HepG2 (cell line): ENCODE measurements at regions not wholly inside any gene's neighbourhood (a gene's known extent, or its start where the extent isn't known, plus 50 kb on each side); places are given as distances from the start of the nearest gene placed in this dataset.

Source experiments
- ATAC-seq: fragments of 200-7000 bp; cut with Tn5 transposase; 3 replicates; pipeline ENCODE4 v1.9.1; 2020; ENCODE audit warnings: mild to moderate bottlenecking, moderate library complexity
- BruUV-seq: library from RNA; stranded (reverse); fragments of 400-500 nt; replicated peaks from 2 replicates; lab custom pipeline; 2021; lab: Mats Ljungman, UMichigan
- CTCF ChIA-PET: fragments of 300-600 bp; formaldehyde crosslinking; extraction: SDS; loops from one replicate; lab custom pipeline; 2021; ENCODE audit warnings: low total read pairs, inconsistent platforms, low intra/inter-chr PET ratio; lab: Yijun Ruan, JAX
- POLR2A ChIA-PET: fragments of 350-600 bp; sonication (Branson Sonifier 250); formaldehyde crosslinking; loops from one replicate; lab custom pipeline; 2020; ENCODE audit warnings: antibody characterized with exemption, inconsistent platforms; lab: Yijun Ruan, JAX
- DNase-seq: peaks from one replicate; pipeline ENCODE4 v3.0.0-alpha.2; 2015; ENCODE audit warnings: low spot score
- FAIRE-seq: peaks from 3 replicates; lab custom pipeline; 2011; peaks lifted over from hg19 to GRCh38; lab: Jason Lieb, UNC
- H2AFZ ChIP-seq: one replicate; pipeline ENCODE4 v1.6.1; 2011; ENCODE audit warnings: low read length, inconsistent platforms
- H3K27ac ChIP-seq: fragments of 300-600 bp; 3 replicates; pipeline ENCODE4 v1.8.0; 2011; ENCODE audit warnings: mixed run types, mild to moderate bottlenecking, mixed read lengths, low read length, inconsistent platforms; ENCODE audit not compliant: insufficient read depth; ENCODE audit errors: extremely low read length
- H3K27me3 ChIP-seq, 2 experiments: fragments of 200-600 bp in 1 of 2; 2 replicates in 1 of 2; 3 replicates in 1 of 2; pipeline versions ENCODE4 v1.6.0 to v1.8.0; 2011; ENCODE audit warnings: low read length in 2 of 2, mild to moderate bottlenecking in 2 of 2, moderate library complexity in 2 of 2, inconsistent platforms in 1 of 2; ENCODE audit not compliant: insufficient read depth in 2 of 2, control insufficient read depth in 1 of 2
- H3K36me3 ChIP-seq, 2 experiments: fragments of 200-600 bp in 1 of 2; replicated peaks in 1 of 2; 2 replicates in 1 of 2; 3 replicates in 1 of 2; pipeline versions ENCODE4 v1.5.1 to v1.8.0; 2011; ENCODE audit warnings: low read length in 2 of 2, inconsistent platforms in 1 of 2; ENCODE audit not compliant: insufficient read depth in 2 of 2, control insufficient read depth in 1 of 2
- H3K4me1 ChIP-seq: 2 replicates; pipeline ENCODE4 v1.5.1; 2012; ENCODE audit warnings: low read length, inconsistent platforms; ENCODE audit not compliant: insufficient read depth
- H3K4me2 ChIP-seq: 2 replicates; pipeline ENCODE4 v1.6.0; 2011; ENCODE audit warnings: low read depth, low read length, inconsistent platforms
- H3K4me3 ChIP-seq, 3 experiments: fragments of 200-600 bp in 1 of 3; sonication (generic), shearing (Covaris generic) in 1 of 3; replicated peaks in 1 of 3; 2 replicates each; pipeline ENCODE4 v1.5.1; 2011 to 2016; ENCODE audit warnings: low read length in 3 of 3, inconsistent platforms in 2 of 3, low read depth in 2 of 3, mild to moderate bottlenecking in 2 of 3, control low read depth in 1 of 3, mixed read lengths in 1 of 3; ENCODE audit not compliant: insufficient read depth in 1 of 3
- H3K79me2 ChIP-seq: one replicate; pipeline ENCODE4 v1.6.1; 2011; ENCODE audit warnings: low read length, inconsistent platforms; ENCODE audit not compliant: insufficient read depth
- H3K9ac ChIP-seq: 2 replicates; pipeline ENCODE4 v1.6.0; 2011; ENCODE audit warnings: mild to moderate bottlenecking, low read depth, low read length, inconsistent platforms; ENCODE audit not compliant: insufficient read depth
- H3K9me3 ChIP-seq: 2 replicates; pipeline ENCODE4 v1.5.1; 2012; ENCODE audit warnings: mild to moderate bottlenecking, low read length
- H4K20me1 ChIP-seq: 2 replicates; pipeline ENCODE4 v1.6.0; 2011; ENCODE audit warnings: inconsistent platforms, mild to moderate bottlenecking, low read length, moderate library complexity; ENCODE audit not compliant: insufficient read depth
- CEBPG ChIP-seq: IDR thresholded peaks from 2 replicates; pipeline ENCODE4 v1.6.1; 2016
- MXD4 ChIP-seq: IDR thresholded peaks from 2 replicates; pipeline ENCODE4 v1.6.1; 2016; ENCODE audit warnings: mild to moderate bottlenecking, missing biosample characterization, missing genetic modification reagents
- NFIC ChIP-seq: IDR thresholded peaks from 2 replicates; pipeline ENCODE4 v1.6.1; 2012; ENCODE audit warnings: mild to moderate bottlenecking, low read length, inconsistent platforms
- PLRG1 ChIP-seq: fragments of 450-650 bp; conservative IDR thresholded peaks from 2 replicates; pipeline ENCODE4 v1.6.1; 2016
- SP2 ChIP-seq: sonication (generic); formaldehyde crosslinking; IDR thresholded peaks from 2 replicates; pipeline ENCODE4 v1.5.1; 2020; ENCODE audit warnings: mild to moderate bottlenecking, missing genetic modification reagents
- TBX3 ChIP-seq: fragments of 450-650 bp; IDR thresholded peaks from 2 replicates; pipeline ENCODE4 v1.6.1; 2017; ENCODE audit warnings: antibody characterized with exemption, mild to moderate bottlenecking, inconsistent platforms, borderline replicate concordance
- WGBS: methylation state at CpG from one replicate; pipeline ENCODE4 v1.1.6; 2017; ENCODE audit warnings: low lambda C conversion rate; 5-methylcytosine and 5-hydroxymethylcytosine counted together
- in situ Hi-C: cut with HindIII; loops from 2 replicates; pipeline ENCODE4 v1.10.0; 2017; ENCODE audit warnings: low pct_unique_long_range_greater_than_20kb; ENCODE audit not compliant: extremely low pct_ligation_motif_present
- intact Hi-C: fragments of 100-400 bp; cut with micrococcal nuclease; formaldehyde crosslinking; loops from one replicate; pipeline ENCODE4 v1.10.0; 2022; ENCODE audit not compliant: unreplicated experiment
- TF ChIP-seq, protein P1 (sequence below): sonication (generic); formaldehyde crosslinking; IDR thresholded peaks from 2 replicates; pipeline ENCODE4 v1.8.1; 2023; ENCODE audit warnings: mild to moderate bottlenecking, missing genetic modification reagents
- TF ChIP-seq, protein P2 (sequence below): sonication (generic); formaldehyde crosslinking; IDR thresholded peaks from 2 replicates; pipeline ENCODE4 v1.4.0; 2020; ENCODE audit warnings: mild to moderate bottlenecking, missing genetic modification reagents
- TF ChIP-seq, protein P3 (sequence below): sonication (generic); formaldehyde crosslinking; IDR thresholded peaks from 2 replicates; pipeline ENCODE4 v1.5.0; 2020; ENCODE audit warnings: missing genetic modification reagents, mild to moderate bottlenecking, borderline replicate concordance
- TF ChIP-seq, protein P4 (sequence below): fragments of 450-650 bp; IDR thresholded peaks from 2 replicates; pipeline ENCODE4 v1.6.1; 2016
- TF ChIP-seq, protein P5 (sequence below): sonication (generic); formaldehyde crosslinking; IDR thresholded peaks from 2 replicates; pipeline ENCODE4 v1.5.0; 2020; ENCODE audit warnings: missing genetic modification reagents
- TF ChIP-seq, protein P6 (sequence below): sonication (generic); formaldehyde crosslinking; IDR thresholded peaks from 2 replicates; pipeline ENCODE4 v1.8.0; 2022; ENCODE audit warnings: mild to moderate bottlenecking, missing genetic modification reagents; ENCODE audit not compliant: insufficient replicate concordance
- TF ChIP-seq, protein P7 (sequence below): sonication (generic); formaldehyde crosslinking; IDR thresholded peaks from 2 replicates; pipeline ENCODE4 v1.4.0; 2020; ENCODE audit warnings: missing genetic modification reagents

DNA sequence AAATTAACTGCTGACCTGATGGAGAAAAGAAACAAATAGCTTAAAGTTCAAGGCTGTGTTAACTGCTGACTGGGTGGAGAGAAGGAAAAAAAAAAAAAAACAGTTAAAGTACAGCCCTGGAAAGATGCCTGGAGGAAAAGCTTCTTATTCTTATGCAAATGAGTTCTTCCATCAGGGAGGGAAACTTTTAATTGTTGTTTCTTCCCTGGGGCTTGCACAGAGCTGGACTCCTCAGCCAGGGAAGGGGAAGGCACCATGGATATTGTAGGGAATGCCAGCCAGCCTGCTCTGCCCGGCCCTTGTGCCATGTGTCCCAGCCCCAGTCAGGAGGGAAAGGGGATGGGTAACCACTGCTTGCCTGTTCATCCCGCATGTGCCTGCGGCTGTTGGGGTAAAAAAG is 833.1 kb upstream of the CRIM1 start (continued):
- TF ChIP-seq, protein P1, sequence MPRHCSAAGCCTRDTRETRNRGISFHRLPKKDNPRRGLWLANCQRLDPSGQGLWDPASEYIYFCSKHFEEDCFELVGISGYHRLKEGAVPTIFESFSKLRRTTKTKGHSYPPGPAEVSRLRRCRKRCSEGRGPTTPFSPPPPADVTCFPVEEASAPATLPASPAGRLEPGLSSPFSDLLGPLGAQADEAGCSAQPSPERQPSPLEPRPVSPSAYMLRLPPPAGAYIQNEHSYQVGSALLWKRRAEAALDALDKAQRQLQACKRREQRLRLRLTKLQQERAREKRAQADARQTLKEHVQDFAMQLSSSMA, result no peak
- TF ChIP-seq TBX3, result no peak

DNA sequence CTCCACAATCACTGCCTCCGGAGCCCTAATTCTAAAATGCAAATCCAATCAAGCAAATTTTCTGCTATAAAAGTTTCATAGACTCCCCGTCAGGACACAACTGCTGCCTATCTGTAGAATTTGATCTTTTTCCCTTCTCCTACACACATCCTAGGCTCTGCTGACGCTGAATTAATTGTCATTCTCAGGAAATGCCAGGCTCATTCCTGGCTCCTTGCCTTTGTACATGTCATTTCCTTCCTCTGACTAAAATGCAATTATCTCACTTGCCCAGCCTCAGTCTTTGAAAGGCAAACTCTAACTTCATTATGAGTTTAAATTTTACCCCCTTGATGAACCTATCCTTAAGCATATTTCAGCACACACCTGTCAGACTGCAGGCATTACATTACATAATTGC is 844.9 kb upstream of the CRIM1 start:
- no peak overlapping the region for H3K4me2 ChIP-seq
- H4K20me1 ChIP-seq, result no peaks in the 10 kb centered on the region
- WGBS, result 8% methylated on average over 3 of the region's 3 CpGs
- no peaks in the 10 kb centered on the region for H3K27me3 ChIP-seq
- ChIA-PET POLR2A (no interaction called here), CTCF (no interaction called here)
- no peak overlapping the region for H2AFZ ChIP-seq
- DNase-seq (no peak), FAIRE-seq (no peak), ATAC-seq (no peak)
- no peaks in the 10 kb centered on the region for H3K4me1 ChIP-seq
- no peaks in the 10 kb centered on the region for H3K79me2 ChIP-seq
- H3K9me3 ChIP-seq, result peaks cover 94% of the 10 kb centered on the region
- intact Hi-C loops (no loop called here), in situ Hi-C loops (no loop called here)
- no peak overlapping the region for H3K27ac ChIP-seq
- no peak overlapping the region for H3K4me3 ChIP-seq
- H3K36me3 ChIP-seq, result no peaks in the 10 kb centered on the region
- no peak overlapping the region for H3K9ac ChIP-seq
- no TSS peak for BruUV-seq
- TF ChIP-seq, protein P2, sequence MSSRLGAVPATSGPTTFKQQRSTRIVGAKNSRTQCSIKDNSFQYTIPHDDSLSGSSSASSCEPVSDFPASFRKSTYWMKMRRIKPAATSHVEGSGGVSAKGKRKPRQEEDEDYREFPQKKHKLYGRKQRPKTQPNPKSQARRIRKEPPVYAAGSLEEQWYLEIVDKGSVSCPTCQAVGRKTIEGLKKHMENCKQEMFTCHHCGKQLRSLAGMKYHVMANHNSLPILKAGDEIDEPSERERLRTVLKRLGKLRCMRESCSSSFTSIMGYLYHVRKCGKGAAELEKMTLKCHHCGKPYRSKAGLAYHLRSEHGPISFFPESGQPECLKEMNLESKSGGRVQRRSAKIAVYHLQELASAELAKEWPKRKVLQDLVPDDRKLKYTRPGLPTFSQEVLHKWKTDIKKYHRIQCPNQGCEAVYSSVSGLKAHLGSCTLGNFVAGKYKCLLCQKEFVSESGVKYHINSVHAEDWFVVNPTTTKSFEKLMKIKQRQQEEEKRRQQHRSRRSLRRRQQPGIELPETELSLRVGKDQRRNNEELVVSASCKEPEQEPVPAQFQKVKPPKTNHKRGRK (CRISPR knock-in tag), result no peak
- TF ChIP-seq, protein P3, sequence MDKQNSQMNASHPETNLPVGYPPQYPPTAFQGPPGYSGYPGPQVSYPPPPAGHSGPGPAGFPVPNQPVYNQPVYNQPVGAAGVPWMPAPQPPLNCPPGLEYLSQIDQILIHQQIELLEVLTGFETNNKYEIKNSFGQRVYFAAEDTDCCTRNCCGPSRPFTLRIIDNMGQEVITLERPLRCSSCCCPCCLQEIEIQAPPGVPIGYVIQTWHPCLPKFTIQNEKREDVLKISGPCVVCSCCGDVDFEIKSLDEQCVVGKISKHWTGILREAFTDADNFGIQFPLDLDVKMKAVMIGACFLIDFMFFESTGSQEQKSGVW, result no peak
- no peak for TF ChIP-seq MXD4 (CRISPR knock-in tag)
- TF ChIP-seq, protein P4, sequence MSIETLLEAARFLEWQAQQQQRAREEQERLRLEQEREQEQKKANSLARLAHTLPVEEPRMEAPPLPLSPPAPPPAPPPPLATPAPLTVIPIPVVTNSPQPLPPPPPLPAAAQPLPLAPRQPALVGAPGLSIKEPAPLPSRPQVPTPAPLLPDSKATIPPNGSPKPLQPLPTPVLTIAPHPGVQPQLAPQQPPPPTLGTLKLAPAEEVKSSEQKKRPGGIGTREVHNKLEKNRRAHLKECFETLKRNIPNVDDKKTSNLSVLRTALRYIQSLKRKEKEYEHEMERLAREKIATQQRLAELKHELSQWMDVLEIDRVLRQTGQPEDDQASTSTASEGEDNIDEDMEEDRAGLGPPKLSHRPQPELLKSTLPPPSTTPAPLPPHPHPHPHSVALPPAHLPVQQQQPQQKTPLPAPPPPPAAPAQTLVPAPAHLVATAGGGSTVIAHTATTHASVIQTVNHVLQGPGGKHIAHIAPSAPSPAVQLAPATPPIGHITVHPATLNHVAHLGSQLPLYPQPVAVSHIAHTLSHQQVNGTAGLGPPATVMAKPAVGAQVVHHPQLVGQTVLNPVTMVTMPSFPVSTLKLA, result no peak
- TF ChIP-seq SP2 (CRISPR knock-in tag), result no peak
- TF ChIP-seq, protein P5, sequence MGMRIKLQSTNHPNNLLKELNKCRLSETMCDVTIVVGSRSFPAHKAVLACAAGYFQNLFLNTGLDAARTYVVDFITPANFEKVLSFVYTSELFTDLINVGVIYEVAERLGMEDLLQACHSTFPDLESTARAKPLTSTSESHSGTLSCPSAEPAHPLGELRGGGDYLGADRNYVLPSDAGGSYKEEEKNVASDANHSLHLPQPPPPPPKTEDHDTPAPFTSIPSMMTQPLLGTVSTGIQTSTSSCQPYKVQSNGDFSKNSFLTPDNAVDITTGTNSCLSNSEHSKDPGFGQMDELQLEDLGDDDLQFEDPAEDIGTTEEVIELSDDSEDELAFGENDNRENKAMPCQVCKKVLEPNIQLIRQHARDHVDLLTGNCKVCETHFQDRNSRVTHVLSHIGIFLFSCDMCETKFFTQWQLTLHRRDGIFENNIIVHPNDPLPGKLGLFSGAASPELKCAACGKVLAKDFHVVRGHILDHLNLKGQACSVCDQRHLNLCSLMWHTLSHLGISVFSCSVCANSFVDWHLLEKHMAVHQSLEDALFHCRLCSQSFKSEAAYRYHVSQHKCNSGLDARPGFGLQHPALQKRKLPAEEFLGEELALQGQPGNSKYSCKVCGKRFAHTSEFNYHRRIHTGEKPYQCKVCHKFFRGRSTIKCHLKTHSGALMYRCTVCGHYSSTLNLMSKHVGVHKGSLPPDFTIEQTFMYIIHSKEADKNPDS (CRISPR knock-in tag), result no peak
- TF ChIP-seq, protein P6, sequence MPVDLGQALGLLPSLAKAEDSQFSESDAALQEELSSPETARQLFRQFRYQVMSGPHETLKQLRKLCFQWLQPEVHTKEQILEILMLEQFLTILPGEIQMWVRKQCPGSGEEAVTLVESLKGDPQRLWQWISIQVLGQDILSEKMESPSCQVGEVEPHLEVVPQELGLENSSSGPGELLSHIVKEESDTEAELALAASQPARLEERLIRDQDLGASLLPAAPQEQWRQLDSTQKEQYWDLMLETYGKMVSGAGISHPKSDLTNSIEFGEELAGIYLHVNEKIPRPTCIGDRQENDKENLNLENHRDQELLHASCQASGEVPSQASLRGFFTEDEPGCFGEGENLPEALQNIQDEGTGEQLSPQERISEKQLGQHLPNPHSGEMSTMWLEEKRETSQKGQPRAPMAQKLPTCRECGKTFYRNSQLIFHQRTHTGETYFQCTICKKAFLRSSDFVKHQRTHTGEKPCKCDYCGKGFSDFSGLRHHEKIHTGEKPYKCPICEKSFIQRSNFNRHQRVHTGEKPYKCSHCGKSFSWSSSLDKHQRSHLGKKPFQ, result no peak
- no peak for TF ChIP-seq CEBPG (CRISPR knock-in tag)
- TF ChIP-seq PLRG1, result no peak
- TF ChIP-seq, protein P7, sequence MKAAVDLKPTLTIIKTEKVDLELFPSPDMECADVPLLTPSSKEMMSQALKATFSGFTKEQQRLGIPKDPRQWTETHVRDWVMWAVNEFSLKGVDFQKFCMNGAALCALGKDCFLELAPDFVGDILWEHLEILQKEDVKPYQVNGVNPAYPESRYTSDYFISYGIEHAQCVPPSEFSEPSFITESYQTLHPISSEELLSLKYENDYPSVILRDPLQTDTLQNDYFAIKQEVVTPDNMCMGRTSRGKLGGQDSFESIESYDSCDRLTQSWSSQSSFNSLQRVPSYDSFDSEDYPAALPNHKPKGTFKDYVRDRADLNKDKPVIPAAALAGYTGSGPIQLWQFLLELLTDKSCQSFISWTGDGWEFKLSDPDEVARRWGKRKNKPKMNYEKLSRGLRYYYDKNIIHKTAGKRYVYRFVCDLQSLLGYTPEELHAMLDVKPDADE (CRISPR knock-in tag), result no peak
- TF ChIP-seq NFIC, result no peak
